ENCODE measurements at regions not wholly inside any gene's neighbourhood (a gene's known extent, or its start where the extent isn't known, plus 50 kb on each side); places are given as distances from the start of the nearest gene placed in this dataset.

DNA sequence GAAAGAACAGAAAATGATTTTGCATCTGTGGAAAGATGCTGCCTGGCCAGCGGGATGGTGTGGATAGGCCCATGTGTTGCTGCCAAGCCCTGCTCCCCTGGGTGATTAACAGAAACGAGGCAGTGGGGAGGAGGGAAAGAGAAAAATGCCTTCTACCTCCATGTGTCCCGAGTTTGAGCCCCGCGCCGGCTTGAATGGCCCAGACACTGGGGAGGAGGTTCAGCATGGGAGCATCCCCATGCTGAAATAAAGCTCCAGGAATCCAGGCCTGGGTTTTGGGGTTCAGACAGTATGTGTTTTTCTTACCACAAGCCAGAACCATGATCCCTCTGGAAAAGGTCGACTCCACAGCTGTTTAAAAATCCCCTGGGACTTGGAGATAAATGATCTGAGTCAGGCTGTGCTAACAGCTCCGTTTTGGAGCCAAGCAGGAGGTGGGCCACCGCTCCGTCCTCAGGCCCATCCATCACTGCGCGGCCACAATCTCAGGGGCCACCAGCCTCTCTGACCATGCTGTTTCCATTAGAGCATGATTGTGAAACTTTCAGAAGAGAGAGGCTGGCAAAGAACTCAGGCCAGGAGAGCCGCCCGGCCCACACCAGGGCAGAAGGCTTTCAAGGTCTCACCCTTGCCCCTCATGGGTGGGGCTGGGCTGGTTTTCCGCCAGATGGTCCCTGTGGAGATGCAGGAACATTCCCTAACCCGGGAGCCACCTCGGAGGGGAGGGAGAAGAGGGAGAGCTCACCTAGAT, 299.7 kb downstream of the ZEB1 start:
- no peak for TF ChIP-seq ZSCAN20 (CRISPR knock-in tag; IDR thresholded peaks at IDR 0.05)
- no peak for TF ChIP-seq FOSB (CRISPR knock-in tag; IDR thresholded peaks at IDR 0.05)
- no peak for TF ChIP-seq PHF8 (IDR thresholded peaks at IDR 0.05; ENCODE audit: borderline replicate concordance, low read depth)
- TF ChIP-seq NFE2L2 (conservative IDR thresholded peaks at IDR 0.05; ENCODE audit: low read length): no peak
- no peak for TF ChIP-seq KDM5A (IDR thresholded peaks at IDR 0.05)
- no peak for TF ChIP-seq RNF2 (IDR thresholded peaks at IDR 0.05; ENCODE audit: borderline replicate concordance, low read depth)
- TF ChIP-seq, protein P1, sequence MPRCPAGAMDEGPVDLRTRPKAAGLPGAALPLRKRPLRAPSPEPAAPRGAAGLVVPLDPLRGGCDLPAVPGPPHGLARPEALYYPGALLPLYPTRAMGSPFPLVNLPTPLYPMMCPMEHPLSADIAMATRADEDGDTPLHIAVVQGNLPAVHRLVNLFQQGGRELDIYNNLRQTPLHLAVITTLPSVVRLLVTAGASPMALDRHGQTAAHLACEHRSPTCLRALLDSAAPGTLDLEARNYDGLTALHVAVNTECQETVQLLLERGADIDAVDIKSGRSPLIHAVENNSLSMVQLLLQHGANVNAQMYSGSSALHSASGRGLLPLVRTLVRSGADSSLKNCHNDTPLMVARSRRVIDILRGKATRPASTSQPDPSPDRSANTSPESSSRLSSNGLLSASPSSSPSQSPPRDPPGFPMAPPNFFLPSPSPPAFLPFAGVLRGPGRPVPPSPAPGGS (IDR thresholded peaks at IDR 0.05): no peak
- TF ChIP-seq SREBF2 (IDR thresholded peaks at IDR 0.05): no peak
- TF ChIP-seq TFCP2L1 (CRISPR knock-in tag; IDR thresholded peaks at IDR 0.05): no peak
- TF ChIP-seq, protein P2, sequence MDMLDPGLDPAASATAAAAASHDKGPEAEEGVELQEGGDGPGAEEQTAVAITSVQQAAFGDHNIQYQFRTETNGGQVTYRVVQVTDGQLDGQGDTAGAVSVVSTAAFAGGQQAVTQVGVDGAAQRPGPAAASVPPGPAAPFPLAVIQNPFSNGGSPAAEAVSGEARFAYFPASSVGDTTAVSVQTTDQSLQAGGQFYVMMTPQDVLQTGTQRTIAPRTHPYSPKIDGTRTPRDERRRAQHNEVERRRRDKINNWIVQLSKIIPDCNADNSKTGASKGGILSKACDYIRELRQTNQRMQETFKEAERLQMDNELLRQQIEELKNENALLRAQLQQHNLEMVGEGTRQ (IDR thresholded peaks at IDR 0.05): no peak
- no peak for TF ChIP-seq EHF (CRISPR knock-in tag; IDR thresholded peaks at IDR 0.05)
- no peak for TF ChIP-seq MYC (IDR thresholded peaks at IDR 0.05; ENCODE audit: borderline replicate concordance, low read length)
- no peak for TF ChIP-seq ZFP36 (IDR thresholded peaks at IDR 0.05; ENCODE audit: borderline replicate concordance, partially characterized antibody)
- H3K4me1 ChIP-seq: no peaks in the 10 kb centered on the region

DNA sequence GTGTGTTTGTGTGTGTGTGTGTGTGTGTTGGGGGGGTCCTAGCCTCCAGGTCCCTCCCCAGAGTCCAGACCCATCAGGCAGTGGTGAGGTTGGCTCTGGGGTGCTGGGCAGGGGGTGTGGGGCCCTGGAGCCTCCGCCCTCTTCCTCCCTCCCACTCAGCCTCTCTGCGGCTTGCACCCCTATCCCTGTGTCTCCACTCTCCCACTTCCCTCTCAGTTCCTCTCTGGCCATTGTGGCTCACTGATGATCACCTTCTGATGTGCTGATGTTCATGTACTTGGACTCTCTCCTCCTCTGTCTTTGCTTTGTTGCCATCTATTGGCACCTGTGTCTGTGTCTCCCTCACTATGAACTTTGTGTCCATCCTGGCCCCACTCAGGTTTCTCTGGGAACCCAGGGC, 298.7 kb downstream of the ZEB1 start:
- CTCF ChIA-PET: no interaction called here
- POLR2A ChIA-PET: no interaction called here

More for the DNA sequence above, 299.7 kb downstream of the ZEB1 start:
- no peak overlapping the region for H3K27ac ChIP-seq
- FAIRE-seq: no peak
- H3K9me3 ChIP-seq: peaks cover 5% of the 10 kb centered on the region; the same call in 1 of the 3 replicates
- ChIA-PET POLR2A (no interaction called here), CTCF (interaction anchor here (0.7 to 1.1 kb wide), 2 partner anchors 11 to 151 kb away, joined by 3 to 4 read pairs; no protein-coding TSS in a partner anchor)
- H3K4me2 ChIP-seq: no peak overlapping the region
- WGBS (ENCODE audit: missing lambda C conversion rate): 66% methylated on average over 13 of the region's 17 CpGs
- no peak overlapping the region for H3K4me3 ChIP-seq
- DNase-seq (ENCODE audit: low read depth in 1 of 2, low spot score in 1 of 2): no peak
- no peak for ATAC-seq

More for the DNA sequence above, 298.7 kb downstream of the ZEB1 start:
- H3K9me3 ChIP-seq: no peaks in the 10 kb centered on the region
- H3K4me1 ChIP-seq: no peaks in the 10 kb centered on the region
- no peak for FAIRE-seq
- no peak overlapping the region for H3K4me3 ChIP-seq
- no peak for ATAC-seq
- no peak overlapping the region for H3K27ac ChIP-seq
- TF ChIP-seq ZC3H11A (IDR thresholded peaks at IDR 0.05) (no peak), ZFP36 (IDR thresholded peaks at IDR 0.05; ENCODE audit: borderline replicate concordance, partially characterized antibody) (no peak), POLR2AphosphoS2 (conservative IDR thresholded peaks at IDR 0.05; ENCODE audit: low read length) (no peak), TFCP2L1 (CRISPR knock-in tag; IDR thresholded peaks at IDR 0.05) (no peak), RAD21 (conservative IDR thresholded peaks at IDR 0.05 in 1 of 2, IDR thresholded peaks at IDR 0.05 in 1 of 2) (no peak), NR3C1 (IDR thresholded peaks at IDR 0.05) (no peak), RNF2 (IDR thresholded peaks at IDR 0.05; ENCODE audit: borderline replicate concordance, low read depth) (no peak), KDM1A (IDR thresholded peaks at IDR 0.05; ENCODE audit: low read depth) (no peak), SREBF2 (IDR thresholded peaks at IDR 0.05) (no peak), E2F6 (IDR thresholded peaks at IDR 0.05; ENCODE audit: borderline replicate concordance, low read depth) (no peak), MYC (IDR thresholded peaks at IDR 0.05; ENCODE audit: borderline replicate concordance, low read length) (no peak), EP300 (IDR thresholded peaks at IDR 0.05) (no peak), EHMT2 (IDR thresholded peaks at IDR 0.05; ENCODE audit: low read depth) (no peak)
- TF ChIP-seq, protein P3, sequence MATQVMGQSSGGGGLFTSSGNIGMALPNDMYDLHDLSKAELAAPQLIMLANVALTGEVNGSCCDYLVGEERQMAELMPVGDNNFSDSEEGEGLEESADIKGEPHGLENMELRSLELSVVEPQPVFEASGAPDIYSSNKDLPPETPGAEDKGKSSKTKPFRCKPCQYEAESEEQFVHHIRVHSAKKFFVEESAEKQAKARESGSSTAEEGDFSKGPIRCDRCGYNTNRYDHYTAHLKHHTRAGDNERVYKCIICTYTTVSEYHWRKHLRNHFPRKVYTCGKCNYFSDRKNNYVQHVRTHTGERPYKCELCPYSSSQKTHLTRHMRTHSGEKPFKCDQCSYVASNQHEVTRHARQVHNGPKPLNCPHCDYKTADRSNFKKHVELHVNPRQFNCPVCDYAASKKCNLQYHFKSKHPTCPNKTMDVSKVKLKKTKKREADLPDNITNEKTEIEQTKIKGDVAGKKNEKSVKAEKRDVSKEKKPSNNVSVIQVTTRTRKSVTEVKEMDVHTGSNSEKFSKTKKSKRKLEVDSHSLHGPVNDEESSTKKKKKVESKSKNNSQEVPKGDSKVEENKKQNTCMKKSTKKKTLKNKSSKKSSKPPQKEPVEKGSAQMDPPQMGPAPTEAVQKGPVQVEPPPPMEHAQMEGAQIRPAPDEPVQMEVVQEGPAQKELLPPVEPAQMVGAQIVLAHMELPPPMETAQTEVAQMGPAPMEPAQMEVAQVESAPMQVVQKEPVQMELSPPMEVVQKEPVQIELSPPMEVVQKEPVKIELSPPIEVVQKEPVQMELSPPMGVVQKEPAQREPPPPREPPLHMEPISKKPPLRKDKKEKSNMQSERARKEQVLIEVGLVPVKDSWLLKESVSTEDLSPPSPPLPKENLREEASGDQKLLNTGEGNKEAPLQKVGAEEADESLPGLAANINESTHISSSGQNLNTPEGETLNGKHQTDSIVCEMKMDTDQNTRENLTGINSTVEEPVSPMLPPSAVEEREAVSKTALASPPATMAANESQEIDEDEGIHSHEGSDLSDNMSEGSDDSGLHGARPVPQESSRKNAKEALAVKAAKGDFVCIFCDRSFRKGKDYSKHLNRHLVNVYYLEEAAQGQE (IDR thresholded peaks at IDR 0.05): no peak
- TF ChIP-seq, protein P4, sequence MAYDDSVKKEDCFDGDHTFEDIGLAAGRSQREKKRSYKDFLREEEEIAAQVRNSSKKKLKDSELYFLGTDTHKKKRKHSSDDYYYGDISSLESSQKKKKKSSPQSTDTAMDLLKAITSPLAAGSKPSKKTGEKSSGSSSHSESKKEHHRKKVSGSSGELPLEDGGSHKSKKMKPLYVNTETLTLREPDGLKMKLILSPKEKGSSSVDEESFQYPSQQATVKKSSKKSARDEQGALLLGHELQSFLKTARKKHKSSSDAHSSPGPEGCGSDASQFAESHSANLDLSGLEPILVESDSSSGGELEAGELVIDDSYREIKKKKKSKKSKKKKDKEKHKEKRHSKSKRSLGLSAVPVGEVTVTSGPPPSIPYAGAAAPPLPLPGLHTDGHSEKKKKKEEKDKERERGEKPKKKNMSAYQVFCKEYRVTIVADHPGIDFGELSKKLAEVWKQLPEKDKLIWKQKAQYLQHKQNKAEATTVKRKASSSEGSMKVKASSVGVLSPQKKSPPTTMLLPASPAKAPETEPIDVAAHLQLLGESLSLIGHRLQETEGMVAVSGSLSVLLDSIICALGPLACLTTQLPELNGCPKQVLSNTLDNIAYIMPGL (CRISPR knock-in tag; IDR thresholded peaks at IDR 0.05; ENCODE audit: borderline replicate concordance): no peak
- TF ChIP-seq, protein P2 (IDR thresholded peaks at IDR 0.05): no peak
- WGBS (ENCODE audit: missing lambda C conversion rate): 64% methylated on average over 2 of the region's 2 CpGs
- H3K4me2 ChIP-seq: no peak overlapping the region
- no peak for DNase-seq (ENCODE audit: low read depth in 1 of 2, low spot score in 1 of 2)
